SU-DHL-6 (cell line): ENCODE measurements at regions not wholly inside any gene's neighbourhood (a gene's known extent, or its start where the extent isn't known, plus 50 kb on each side); places are given as distances from the start of the nearest gene placed in this dataset.

Source experiments
- H2AFZ ChIP-seq: fragments of 200-600 bp; sonication (generic); 2 replicates; pipeline ENCODE4 v1.6.1; 2014; ENCODE audit warnings: low read depth, mild to moderate bottlenecking, moderate library complexity, mixed read lengths, antibody characterized with exemption, low read length; ENCODE audit not compliant: severe bottlenecking
- H3F3A ChIP-seq: fragments of 200-600 bp; shearing (Covaris generic); 2 replicates; pipeline ENCODE4 v1.6.0; 2016; ENCODE audit warnings: antibody characterized with exemption, mild to moderate bottlenecking; ENCODE audit not compliant: insufficient read depth
- H3K27ac ChIP-seq: fragments of 200-600 bp; sonication (generic); 2 replicates; pipeline ENCODE4 v1.5.1; 2016; ENCODE audit warnings: low read depth, mild to moderate bottlenecking, low read length, moderate library complexity, mixed read lengths
- H3K27me3 ChIP-seq: fragments of 200-600 bp; sonication (generic), shearing (Covaris generic); 2 replicates; pipeline ENCODE4 v1.6.0; 2014; ENCODE audit warnings: mild to moderate bottlenecking, low read length
- H3K36me3 ChIP-seq: fragments of 200-600 bp; sonication (generic); 2 replicates; pipeline ENCODE4 v1.6.1; 2014; ENCODE audit warnings: mild to moderate bottlenecking, low read length, mixed read lengths
- H3K4me2 ChIP-seq: fragments of 300-600, 200-600 bp; shearing (Covaris generic), sonication (generic); 2 replicates; pipeline ENCODE4 v1.6.0; 2014; ENCODE audit warnings: low read length, low read depth, mild to moderate bottlenecking; ENCODE audit not compliant: poor library complexity, severe bottlenecking
- H3K4me3 ChIP-seq: fragments of 200-600 bp; sonication (generic); 2 replicates; pipeline ENCODE4 v1.5.1; 2014; ENCODE audit warnings: antibody characterized with exemption, low read length, mild to moderate bottlenecking, mixed read lengths; ENCODE audit not compliant: insufficient read depth, poor library complexity, severe bottlenecking
- H3K79me2 ChIP-seq: fragments of 200-600 bp; sonication (generic); 2 replicates; pipeline ENCODE4 v1.6.1; 2014; ENCODE audit warnings: mild to moderate bottlenecking, low read length, moderate library complexity; ENCODE audit not compliant: insufficient read depth
- H3K9ac ChIP-seq: fragments of 200-600 bp; sonication (generic); 2 replicates; pipeline ENCODE4 v1.7.0; 2014; ENCODE audit warnings: mild to moderate bottlenecking, low read length
- H3K9me2 ChIP-seq: fragments of 200-600 bp; sonication (generic); replicated peaks from 2 replicates; pipeline ENCODE4 v1.6.1; 2014; ENCODE audit warnings: low read length; ENCODE audit not compliant: insufficient read depth
- H3K9me3 ChIP-seq: fragments of 200-600 bp; sonication (generic); 2 replicates; pipeline ENCODE4 v1.6.1; 2014; ENCODE audit warnings: low read length, mixed read lengths; ENCODE audit not compliant: insufficient read depth
- H4K20me1 ChIP-seq: fragments of 200-600 bp; sonication (generic); 2 replicates; pipeline ENCODE4 v1.6.1; 2014; ENCODE audit warnings: low read depth, mild to moderate bottlenecking, antibody characterized with exemption, low read length, moderate library complexity, mixed read lengths
- CTCF ChIP-seq: fragments of 200-600 bp; sonication (generic); IDR thresholded peaks from one replicate; pipeline ENCODE4 v1.5.1; 2017; ENCODE audit warnings: antibody characterized with exemption, mild to moderate bottlenecking, low read length, moderate library complexity; ENCODE audit not compliant: insufficient read depth, poor library complexity, severe bottlenecking
- EZH2phosphoT487 ChIP-seq: fragments of 200-600 bp; sonication (generic), shearing (Covaris generic); conservative IDR thresholded peaks from 2 replicates; pipeline ENCODE4 v1.6.1; 2018; ENCODE audit warnings: mild to moderate bottlenecking, antibody characterized with exemption, low read length, moderate library complexity, mixed read lengths

DNA sequence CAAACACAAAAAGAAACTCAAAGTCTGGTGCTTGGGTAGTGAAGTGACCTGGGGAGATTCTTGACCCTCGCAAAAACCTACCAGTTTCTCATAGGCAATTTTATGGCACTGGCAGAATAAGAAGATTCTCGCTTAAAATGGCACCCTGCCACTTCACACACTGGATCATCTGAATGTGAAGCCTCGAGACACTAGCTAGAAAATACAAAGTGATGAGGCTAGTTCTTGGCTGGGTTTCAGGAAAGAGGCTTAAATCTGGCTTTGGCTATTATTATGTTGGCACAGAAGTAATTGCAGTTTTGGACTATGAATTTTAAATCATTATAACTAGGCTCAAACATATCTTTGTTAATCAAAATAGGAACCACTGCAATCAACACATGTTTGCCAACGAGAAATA lies 634.7 kb upstream of the BOD1L1 start:
- Histone ChIP-seq H3K27me3 (no peaks in the 10 kb centered on the region), H3K79me2 (no peaks in the 10 kb centered on the region), H3K9ac (no peak overlapping the region), H3K27ac (no peak overlapping the region), H3K9me2 (no peaks in the 10 kb centered on the region; the same call in 1 of the 2 replicates), H3K4me2 (no peak overlapping the region), H3K36me3 (no peaks in the 10 kb centered on the region), H3F3A (no peaks in the 10 kb centered on the region), H2AFZ (no peak overlapping the region), H4K20me1 (no peaks in the 10 kb centered on the region), H3K9me3 (no peaks in the 10 kb centered on the region), H3K4me3 (no peak overlapping the region)
- TF ChIP-seq EZH2phosphoT487 (no peak), CTCF (no peak)

DNA sequence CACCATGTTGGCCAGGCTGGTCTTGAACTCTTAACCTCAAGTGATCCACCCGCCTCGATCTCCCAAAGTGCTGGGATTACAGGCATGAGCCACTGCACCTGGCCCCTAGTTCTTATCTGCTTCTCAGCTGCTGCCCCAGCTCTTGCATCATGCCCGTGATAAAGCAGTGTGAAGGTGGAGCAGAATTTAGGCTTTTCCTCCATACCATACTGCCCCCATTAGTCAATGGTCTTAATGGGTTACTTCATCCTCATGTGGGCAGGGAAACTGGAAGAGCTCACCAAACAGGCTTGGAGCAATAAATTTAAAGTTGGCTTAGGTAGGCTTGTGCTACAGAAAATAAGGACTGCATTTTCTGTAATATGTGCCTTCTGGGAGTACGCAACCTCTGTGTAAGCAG lies 636.9 kb upstream of the BOD1L1 start:
- Histone ChIP-seq H4K20me1 (no peaks in the 10 kb centered on the region), H3K79me2 (no peaks in the 10 kb centered on the region), H2AFZ (no peak overlapping the region), H3K9me3 (no peaks in the 10 kb centered on the region), H3F3A (no peaks in the 10 kb centered on the region), H3K36me3 (no peaks in the 10 kb centered on the region), H3K9me2 (no peaks in the 10 kb centered on the region), H3K27ac (no peak overlapping the region), H3K4me3 (no peak overlapping the region), H3K27me3 (no peaks in the 10 kb centered on the region), H3K4me2 (no peak overlapping the region), H3K9ac (no peak overlapping the region)
- TF ChIP-seq CTCF = no peak

DNA sequence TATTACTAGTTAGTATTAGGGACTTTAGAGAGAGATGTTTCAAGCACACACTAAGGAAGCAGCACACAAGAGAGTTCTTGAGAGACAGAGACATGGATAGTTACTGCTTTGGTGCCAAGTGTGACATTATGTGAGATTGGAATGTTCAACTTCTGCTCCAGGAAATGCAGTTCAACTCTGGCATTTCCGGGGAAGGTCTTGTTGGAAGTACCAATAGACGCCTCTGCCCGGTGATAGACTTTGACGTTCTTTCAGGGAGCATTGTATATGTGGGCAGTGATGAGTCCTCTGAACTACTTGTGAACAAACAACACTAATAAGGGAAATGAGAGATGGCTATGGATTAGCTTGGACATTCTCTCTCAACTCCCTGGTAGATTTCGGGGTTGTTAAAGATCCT lies 638.1 kb upstream of the BOD1L1 start:
- Histone ChIP-seq H3K27me3 (no peaks in the 10 kb centered on the region), H3K9me2 (no peaks in the 10 kb centered on the region), H3K27ac (no peak overlapping the region), H4K20me1 (no peaks in the 10 kb centered on the region), H3K9ac (no peak overlapping the region), H3K36me3 (no peaks in the 10 kb centered on the region), H3K79me2 (no peaks in the 10 kb centered on the region), H3F3A (no peaks in the 10 kb centered on the region), H3K4me3 (no peak overlapping the region), H2AFZ (no peak overlapping the region), H3K9me3 (no peaks in the 10 kb centered on the region), H3K4me2 (no peak overlapping the region)
- TF ChIP-seq EZH2phosphoT487 (no peak), CTCF (no peak)
